ENCODE measurements at regions not wholly inside any gene's neighbourhood (a gene's known extent, or its start where the extent isn't known, plus 50 kb on each side); places are given as distances from the start of the nearest gene placed in this dataset.
A peak's percentile ranks its signal among the peaks of the same experiment; 100 is the strongest.

GRCh38 chr3:66604481-66604880 lies 103.7 kb upstream of the LRIG1 start:
- no peaks in the 10 kb centered on the region for H3K4me1 ChIP-seq (ENCODE audit: control insufficient read depth in 4 of 4, insufficient read depth in 4 of 4, low read length in 3 of 4)
- no peak overlapping the region for H3K27ac ChIP-seq (ENCODE audit: low read depth in 1 of 2, low read length in 2 of 2)
- no peaks in the 10 kb centered on the region for H3K9me3 ChIP-seq (ENCODE audit: control insufficient read depth in 4 of 4, low read length in 3 of 4)
- H3K4me3 ChIP-seq (ENCODE audit: low read depth in 1 of 3, low read length in 3 of 3) = no peak overlapping the region
- H3K9ac ChIP-seq (ENCODE audit: low read depth in 1 of 2, low read length in 2 of 2) = no peak overlapping the region
- no peaks in the 10 kb centered on the region for H3K36me3 ChIP-seq (ENCODE audit: control insufficient read depth in 4 of 4, insufficient read depth in 3 of 4, low read depth in 1 of 4, low read length in 3 of 4)
- no peaks in the 10 kb centered on the region for H3K27me3 ChIP-seq (ENCODE audit: control insufficient read depth in 4 of 4, insufficient read depth in 4 of 4, low read length in 3 of 4)
- no peak for DNase-seq (ENCODE audit: low spot score)
- TF ChIP-seq HNF4A (conservative IDR thresholded peaks at IDR 0.05) (peak in 1 of 2 donors; percentile 17), SP1 (IDR thresholded peaks at IDR 0.05) (no peak), RAD21 (IDR thresholded peaks at IDR 0.05) (no peak), REST (IDR thresholded peaks at IDR 0.05) (no peak), NR2F2 (IDR thresholded peaks at IDR 0.05) (no peak)
- 52% methylated on average over 1 of the region's 1 CpG for WGBS

- Histone ChIP-seq H3K27ac (ENCODE audit: low read depth in 1 of 2, low read length in 2 of 2) (no peak overlapping the region), H3K36me3 (ENCODE audit: control insufficient read depth in 4 of 4, insufficient read depth in 3 of 4, low read depth in 1 of 4, low read length in 3 of 4) (no peaks in the 10 kb centered on the region), H3K27me3 (ENCODE audit: control insufficient read depth in 4 of 4, insufficient read depth in 4 of 4, low read length in 3 of 4) (no peaks in the 10 kb centered on the region), H3K9ac (ENCODE audit: low read depth in 1 of 2, low read length in 2 of 2) (no peak overlapping the region), H3K4me3 (ENCODE audit: low read depth in 1 of 3, low read length in 3 of 3) (no peak overlapping the region), H3K9me3 (ENCODE audit: control insufficient read depth in 4 of 4, low read length in 3 of 4) (no peaks in the 10 kb centered on the region), H3K4me1 (ENCODE audit: control insufficient read depth in 4 of 4, insufficient read depth in 4 of 4, low read length in 3 of 4) (no peaks in the 10 kb centered on the region)
- no peak for TF ChIP-seq SP1 (IDR thresholded peaks at IDR 0.05)
- TF ChIP-seq TAF1 (conservative IDR thresholded peaks at IDR 0.05) = no peak
- no peak for TF ChIP-seq HNF4G (IDR thresholded peaks at IDR 0.05)
- TF ChIP-seq GABPA (IDR thresholded peaks at IDR 0.05 in 1 of 2, conservative IDR thresholded peaks at IDR 0.05 in 1 of 2) = no peak
- TF ChIP-seq CTCF (IDR thresholded peaks at IDR 0.05; ENCODE audit: low read depth, low read length, missing input control) = no peak
- no peak for DNase-seq (ENCODE audit: low spot score)
- 90% methylated on average over 1 of the region's 1 CpG for WGBS
Measured at GRCh38 chr3:66606126-66606525, 105.3 kb upstream of the LRIG1 start.

- no peak for DNase-seq (ENCODE audit: low spot score)
- H3K27ac ChIP-seq (ENCODE audit: low read depth in 1 of 2, low read length in 2 of 2) = no peak overlapping the region
- no peak overlapping the region for H3K4me3 ChIP-seq (ENCODE audit: low read depth in 1 of 3, low read length in 3 of 3)
- no peaks in the 10 kb centered on the region for H3K9me3 ChIP-seq (ENCODE audit: control insufficient read depth in 4 of 4, low read length in 3 of 4)
- 63% methylated on average over 1 of the region's 1 CpG for WGBS
- H3K27me3 ChIP-seq (ENCODE audit: control insufficient read depth in 4 of 4, insufficient read depth in 4 of 4, low read length in 3 of 4) = no peaks in the 10 kb centered on the region
- H3K9ac ChIP-seq (ENCODE audit: low read depth in 1 of 2, low read length in 2 of 2) = no peak overlapping the region
- no peaks in the 10 kb centered on the region for H3K36me3 ChIP-seq (ENCODE audit: control insufficient read depth in 4 of 4, insufficient read depth in 3 of 4, low read depth in 1 of 4, low read length in 3 of 4)
- TF ChIP-seq RAD21 (IDR thresholded peaks at IDR 0.05) (no peak), ZBTB33 (IDR thresholded peaks at IDR 0.05) (no peak), YY1 (IDR thresholded peaks at IDR 0.05) (no peak), GABPA (IDR thresholded peaks at IDR 0.05 in 1 of 2, conservative IDR thresholded peaks at IDR 0.05 in 1 of 2) (no peak), FOXA2 (IDR thresholded peaks at IDR 0.05) (no peak)
- H3K4me1 ChIP-seq (ENCODE audit: control insufficient read depth in 4 of 4, insufficient read depth in 4 of 4, low read length in 3 of 4) = no peaks in the 10 kb centered on the region
Measured at GRCh38 chr3:66606868-66607267, 106.0 kb upstream of the LRIG1 start.

Data from liver (tissue), 8 donors.